Calu3 (cell line): ENCODE measurements at regions not wholly inside any gene's neighbourhood (a gene's known extent, or its start where the extent isn't known, plus 50 kb on each side); places are given as distances from the start of the nearest gene placed in this dataset.

Experiments used
- BruUV-seq: library from RNA; stranded (reverse); fragments of 400-500 nt; replicated peaks from 2 replicates; lab custom pipeline; 2021; lab: Mats Ljungman, UMichigan
- CTCF ChIA-PET: fragments of 300-600 bp; sonication (Branson Sonifier 250); formaldehyde crosslinking; loops from one replicate; lab custom pipeline; 2022; ENCODE audit warnings: antibody characterized with exemption; lab: Charles Lee
- DNase-seq: peaks from one replicate; pipeline ENCODE4 v3.0.0; 2022
- H3K27ac Mint-ChIP-seq: one replicate; pipeline ENCODE4 v1.8.0; 2022; ENCODE audit warnings: mixed read lengths; ENCODE audit not compliant: unreplicated experiment
- H3K27me3 Mint-ChIP-seq: one replicate; pipeline ENCODE4 v1.8.0; 2022; ENCODE audit warnings: mixed read lengths; ENCODE audit not compliant: unreplicated experiment
- H3K36me3 Mint-ChIP-seq: one replicate; pipeline ENCODE4 v1.8.0; 2022; ENCODE audit warnings: mild to moderate bottlenecking, moderate library complexity, mixed read lengths; ENCODE audit not compliant: insufficient read depth, unreplicated experiment
- H3K4me1 Mint-ChIP-seq: one replicate; pipeline ENCODE4 v1.8.0; 2022; ENCODE audit warnings: mild to moderate bottlenecking, low read depth, mixed read lengths; ENCODE audit not compliant: unreplicated experiment
- H3K4me3 Mint-ChIP-seq: one replicate; pipeline ENCODE4 v1.8.0; 2022; ENCODE audit warnings: mild to moderate bottlenecking, low read depth, moderate library complexity, mixed read lengths; ENCODE audit not compliant: unreplicated experiment
- H3K9me3 Mint-ChIP-seq: one replicate; pipeline ENCODE4 v1.8.0; 2022; ENCODE audit warnings: low read depth, mixed read lengths; ENCODE audit not compliant: unreplicated experiment
- CTCF ChIP-seq: fragments of 200-600 bp; IDR thresholded peaks from one replicate; pipeline ENCODE4 v1.8.0; 2022; ENCODE audit warnings: antibody characterized with exemption; ENCODE audit not compliant: unreplicated experiment
- intact Hi-C: fragments of 100-400 bp; cut with micrococcal nuclease; formaldehyde crosslinking; loops from one replicate; pipeline ENCODE4 v1.10.0; 2022; ENCODE audit not compliant: unreplicated experiment

DNA sequence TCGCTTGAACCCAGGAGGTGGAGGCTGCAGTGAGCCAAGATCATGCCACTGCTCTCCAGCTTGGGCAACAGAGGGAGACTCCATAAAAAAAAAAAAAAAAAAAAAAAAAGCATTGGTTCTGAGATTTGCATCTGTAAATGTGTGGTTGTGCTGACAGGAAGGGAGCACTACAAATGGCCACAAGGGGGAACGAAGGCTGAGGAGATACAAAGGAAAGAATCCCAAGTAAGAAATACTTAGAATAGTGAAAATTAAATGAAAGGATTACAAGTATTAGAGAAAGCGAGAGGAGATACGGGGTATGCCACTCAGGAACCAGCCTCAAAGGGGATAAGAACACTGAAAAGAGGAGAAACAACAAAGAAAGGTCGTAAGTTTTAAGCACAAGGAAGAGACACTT is 284.9 kb downstream of the KLF12 start:
- CTCF ChIA-PET = no interaction called here
- Mint-ChIP-seq H3K9me3 (no peaks in the 10 kb centered on the region), H3K27ac (no peak overlapping the region), H3K4me3 (no peak overlapping the region), H3K4me1 (no peaks in the 10 kb centered on the region), H3K36me3 (no peaks in the 10 kb centered on the region), H3K27me3 (no peaks in the 10 kb centered on the region)
- no peak for TF ChIP-seq CTCF
- intact Hi-C loops = no loop called here
- no peak for DNase-seq
- BruUV-seq = no TSS peak

- Mint-ChIP-seq H3K9me3 (no peaks in the 10 kb centered on the region), H3K27me3 (no peaks in the 10 kb centered on the region), H3K36me3 (no peaks in the 10 kb centered on the region), H3K27ac (no peak overlapping the region), H3K4me1 (no peaks in the 10 kb centered on the region), H3K4me3 (no peak overlapping the region)
- intact Hi-C loops = no loop called here
- no TSS peak for BruUV-seq
- CTCF ChIA-PET = no interaction called here
- DNase-seq = no peak
- TF ChIP-seq CTCF = no peak
Observed at GRCh38 chr13:73844986-73845385, 289.2 kb downstream of the KLF12 start.

DNA sequence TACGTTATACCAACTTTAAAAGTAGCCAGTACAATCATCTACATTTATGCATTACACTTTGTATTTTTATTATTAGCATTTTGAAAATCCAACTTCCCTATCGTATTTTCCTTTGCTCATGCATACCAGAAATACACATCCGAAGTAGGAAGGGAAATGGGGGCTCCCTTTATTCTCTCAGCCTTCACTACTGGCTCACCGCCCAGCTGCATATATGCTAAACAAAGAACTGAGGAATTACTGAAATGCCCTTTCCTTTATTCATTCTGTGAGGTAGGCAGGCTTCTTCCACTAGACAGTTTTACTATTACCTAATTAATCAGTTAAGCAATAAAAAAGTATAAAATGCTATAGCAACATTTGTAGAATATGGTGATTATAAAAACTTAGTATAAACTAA is 291.6 kb downstream of the KLF12 start:
- H3K4me3 Mint-ChIP-seq = no peak overlapping the region
- H3K27me3 Mint-ChIP-seq = no peaks in the 10 kb centered on the region
- TF ChIP-seq CTCF = no peak
- no peak for DNase-seq
- no TSS peak for BruUV-seq
- H3K36me3 Mint-ChIP-seq = no peaks in the 10 kb centered on the region
- no peaks in the 10 kb centered on the region for H3K9me3 Mint-ChIP-seq
- H3K27ac Mint-ChIP-seq = no peak overlapping the region
- intact Hi-C loops = no loop called here
- CTCF ChIA-PET = no interaction called here
- H3K4me1 Mint-ChIP-seq = no peaks in the 10 kb centered on the region

- H3K36me3 Mint-ChIP-seq = no peaks in the 10 kb centered on the region
- no TSS peak for BruUV-seq
- TF ChIP-seq CTCF = no peak
- H3K4me1 Mint-ChIP-seq = no peaks in the 10 kb centered on the region
- DNase-seq = no peak
- intact Hi-C loops = no loop called here
- CTCF ChIA-PET = no interaction called here
- no peak overlapping the region for H3K4me3 Mint-ChIP-seq
- no peak overlapping the region for H3K27ac Mint-ChIP-seq
- H3K9me3 Mint-ChIP-seq = no peaks in the 10 kb centered on the region
- no peaks in the 10 kb centered on the region for H3K27me3 Mint-ChIP-seq
Observed at GRCh38 chr13:73842184-73842583, 292.0 kb downstream of the KLF12 start.

DNA sequence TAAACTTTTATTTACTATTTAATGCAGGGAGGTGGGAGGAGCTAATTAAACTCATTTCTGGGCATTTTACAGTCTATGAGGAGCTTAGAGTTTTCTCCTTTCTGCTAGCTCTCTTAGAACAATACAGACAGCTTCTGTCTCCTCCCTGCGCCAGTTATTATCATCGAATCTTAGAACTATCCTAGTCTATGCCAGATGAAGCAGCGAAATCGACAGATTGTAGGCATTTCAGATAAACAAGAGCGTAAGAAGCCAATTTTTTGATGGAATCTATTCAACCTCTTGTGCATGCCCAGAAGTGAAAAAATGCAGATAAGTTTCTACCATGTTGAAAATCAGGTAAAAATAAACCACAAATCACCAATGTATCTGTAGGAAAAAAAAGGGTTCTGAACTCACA is 297.1 kb downstream of the KLF12 start:
- no peak for TF ChIP-seq CTCF
- H3K36me3 Mint-ChIP-seq = no peaks in the 10 kb centered on the region
- no peaks in the 10 kb centered on the region for H3K27me3 Mint-ChIP-seq
- intact Hi-C loops = loop anchor here (10.0 kb wide), 1 partner anchor 298 kb away; the partner anchor contains the start of gene KLF12
- CTCF ChIA-PET = no interaction called here
- BruUV-seq = no TSS peak
- H3K4me1 Mint-ChIP-seq = no peaks in the 10 kb centered on the region
- H3K9me3 Mint-ChIP-seq = no peaks in the 10 kb centered on the region
- no peak for DNase-seq
- H3K27ac Mint-ChIP-seq = no peak overlapping the region
- no peak overlapping the region for H3K4me3 Mint-ChIP-seq
